Activated B cell treated with CpG ODN at 0.5 μM for 24 hours (primary cell): ENCODE measurements at regions not wholly inside any gene's neighbourhood (a gene's known extent, or its start where the extent isn't known, plus 50 kb on each side); places are given as distances from the start of the nearest gene placed in this dataset.
A peak's percentile ranks its signal among the peaks of the same experiment; 100 is the strongest.

Experiments
- ATAC-seq: fragments of 200-7000 bp; cut with Tn5 transposase; one replicate; pipeline ENCODE4 v1.10.0; 2021; ENCODE audit warnings: low read depth, mild to moderate bottlenecking, moderate library complexity
- CTCF ChIA-PET: fragments of 350-600 bp; sonication (Branson Sonifier 250); formaldehyde crosslinking; loops from one replicate; lab custom pipeline; 2021; ENCODE audit warnings: antibody characterized with exemption; lab: Charles Lee
- POLR2A ChIA-PET: fragments of 350-600 bp; sonication (Branson Sonifier 250); formaldehyde crosslinking; loops from one replicate; lab custom pipeline; 2021; ENCODE audit warnings: antibody characterized with exemption; lab: Charles Lee
- DNase-seq: peaks from one replicate; pipeline ENCODE4 v3.0.0; 2022
- H3K27ac Mint-ChIP-seq: one replicate; pipeline ENCODE4 v1.8.0; 2020; ENCODE audit warnings: mixed read lengths
- H3K27me3 Mint-ChIP-seq: one replicate; pipeline ENCODE4 v1.8.0; 2021; ENCODE audit warnings: mixed read lengths
- H3K36me3 Mint-ChIP-seq: one replicate; pipeline ENCODE4 v1.8.0; 2021; ENCODE audit warnings: low read depth, mixed read lengths
- H3K4me1 Mint-ChIP-seq: one replicate; pipeline ENCODE4 v1.8.0; 2021; ENCODE audit warnings: mixed read lengths
- H3K4me3 Mint-ChIP-seq: one replicate; pipeline ENCODE4 v1.8.0; 2020; ENCODE audit warnings: mild to moderate bottlenecking, mixed read lengths
- H3K9me3 Mint-ChIP-seq: one replicate; pipeline ENCODE4 v1.8.0; 2020; ENCODE audit warnings: mixed read lengths
- intact Hi-C: fragments of 100-400 bp; cut with micrococcal nuclease; formaldehyde crosslinking; loops from one replicate; pipeline ENCODE4 v1.15.1; 2024
- TF ChIP-seq, protein P1 (sequence below): fragments of 200-600 bp; IDR thresholded peaks from one replicate; pipeline ENCODE4 v1.8.0; 2022; ENCODE audit warnings: antibody characterized with exemption, mild to moderate bottlenecking

DNA sequence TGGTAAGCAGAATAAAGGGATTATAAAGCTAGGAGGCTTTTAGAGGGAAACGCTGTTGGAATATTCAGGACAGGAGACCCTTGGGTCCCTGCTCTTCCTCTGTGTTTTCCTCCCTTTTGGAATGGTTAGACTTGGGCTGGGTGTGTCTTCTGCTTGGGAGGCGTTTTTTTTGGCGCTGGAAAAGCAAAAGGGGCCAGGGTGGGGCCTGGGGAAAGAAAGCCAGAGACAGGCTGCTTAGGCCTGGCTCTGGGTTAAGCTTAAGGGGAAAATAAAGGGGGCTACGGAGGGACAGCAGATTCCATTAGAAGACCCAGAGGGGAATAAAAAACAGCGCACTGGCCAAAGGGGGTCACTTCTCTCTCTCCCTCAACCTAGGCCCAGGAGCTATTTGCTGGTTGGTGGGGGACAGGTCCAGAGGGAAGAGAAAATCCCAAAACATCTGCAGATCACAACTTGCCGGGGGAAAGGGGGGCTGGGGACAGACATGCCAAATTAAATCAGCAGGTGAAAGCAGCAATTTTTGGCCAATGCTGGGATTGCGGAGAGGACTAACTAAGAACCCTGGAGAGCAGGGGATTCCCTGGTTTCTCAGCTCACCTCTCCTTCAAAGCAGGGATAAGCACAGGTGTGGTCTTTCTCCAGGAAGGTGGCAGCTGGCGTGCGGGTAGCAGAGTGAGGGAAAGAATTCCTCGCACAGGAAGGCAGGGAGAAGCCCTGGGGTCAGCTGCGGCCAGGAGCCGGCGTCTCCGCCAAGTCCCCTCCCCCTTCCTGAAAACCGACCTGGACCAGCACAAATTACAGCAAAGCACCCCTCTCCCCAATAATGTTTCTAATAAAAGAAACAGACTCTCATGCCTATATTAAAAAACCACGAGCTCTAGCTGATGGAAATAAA lies 82.2 kb upstream of the AK4 start:
- Mint-ChIP-seq H3K4me1 (peaks cover 60% of the 10 kb centered on the region), H3K27me3 (no peaks in the 10 kb centered on the region), H3K27ac (peak overlapping the region; percentile 95), H3K36me3 (peaks cover 13% of the 10 kb centered on the region), H3K4me3 (peak overlapping the region; percentile 97), H3K9me3 (no peaks in the 10 kb centered on the region)
- DNase-seq (no peak), ATAC-seq (no peak)
- POLR2A ChIA-PET: interaction anchor here (0.7 to 2.4 kb wide), 5 partner anchors 9 to 354 kb away, joined by 5 to 12 read pairs (median 6); partner anchors contain the start of genes JAK1, LEPR and LEPROT
- intact Hi-C loops: loop anchor here (1.0 to 10.0 kb wide), 5 partner anchors 201 to 1862 kb away; partner anchors contain the start of gene PGM1
- CTCF ChIA-PET: interaction anchor here (1.2 to 9.9 kb wide), 3 partner anchors 8 to 622 kb away, joined by 3 to 137 read pairs (median 5); no protein-coding TSS in a partner anchor
- TF ChIP-seq, protein P1, sequence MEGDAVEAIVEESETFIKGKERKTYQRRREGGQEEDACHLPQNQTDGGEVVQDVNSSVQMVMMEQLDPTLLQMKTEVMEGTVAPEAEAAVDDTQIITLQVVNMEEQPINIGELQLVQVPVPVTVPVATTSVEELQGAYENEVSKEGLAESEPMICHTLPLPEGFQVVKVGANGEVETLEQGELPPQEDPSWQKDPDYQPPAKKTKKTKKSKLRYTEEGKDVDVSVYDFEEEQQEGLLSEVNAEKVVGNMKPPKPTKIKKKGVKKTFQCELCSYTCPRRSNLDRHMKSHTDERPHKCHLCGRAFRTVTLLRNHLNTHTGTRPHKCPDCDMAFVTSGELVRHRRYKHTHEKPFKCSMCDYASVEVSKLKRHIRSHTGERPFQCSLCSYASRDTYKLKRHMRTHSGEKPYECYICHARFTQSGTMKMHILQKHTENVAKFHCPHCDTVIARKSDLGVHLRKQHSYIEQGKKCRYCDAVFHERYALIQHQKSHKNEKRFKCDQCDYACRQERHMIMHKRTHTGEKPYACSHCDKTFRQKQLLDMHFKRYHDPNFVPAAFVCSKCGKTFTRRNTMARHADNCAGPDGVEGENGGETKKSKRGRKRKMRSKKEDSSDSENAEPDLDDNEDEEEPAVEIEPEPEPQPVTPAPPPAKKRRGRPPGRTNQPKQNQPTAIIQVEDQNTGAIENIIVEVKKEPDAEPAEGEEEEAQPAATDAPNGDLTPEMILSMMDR: no peak

DNA sequence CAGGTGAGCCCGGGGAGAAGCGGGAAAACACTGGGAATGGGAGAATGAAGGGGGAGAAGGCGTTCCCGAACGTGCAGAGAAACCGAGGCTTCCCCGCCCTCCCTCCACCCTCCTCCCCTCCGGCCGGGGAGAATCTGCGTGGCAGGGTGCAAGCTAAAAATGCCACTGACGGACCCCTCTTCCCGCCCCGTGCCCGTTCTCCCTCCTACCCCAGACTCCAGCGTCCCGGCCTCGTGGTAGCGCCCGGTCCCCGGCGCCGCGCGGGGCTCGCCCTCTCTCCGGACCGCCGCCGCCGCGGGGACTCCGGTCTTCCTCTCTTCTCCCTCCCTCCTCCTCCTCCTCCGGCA lies 81.6 kb upstream of the AK4 start:
- Mint-ChIP-seq H3K4me1 (peaks cover 56% of the 10 kb centered on the region), H3K9me3 (no peaks in the 10 kb centered on the region), H3K27ac (peak overlapping the region; percentile 95), H3K4me3 (peak overlapping the region; percentile 97), H3K36me3 (peaks cover 13% of the 10 kb centered on the region), H3K27me3 (no peaks in the 10 kb centered on the region)
- ChIA-PET POLR2A (interaction anchor here (0.6 to 2.4 kb wide), 4 partner anchors 9 to 1543 kb away, joined by 3 to 8 read pairs (median 5); partner anchors contain the start of genes EFCAB7, ITGB3BP, LEPR and LEPROT), CTCF (interaction anchor here (1.3 to 9.9 kb wide), 2 partner anchors 8 to 142 kb away, joined by 3 to 137 read pairs; no protein-coding TSS in a partner anchor)
- TF ChIP-seq, protein P1: no peak
- ATAC-seq (no peak), DNase-seq (no peak)
- intact Hi-C loops: loop anchor here (1.0 to 10.0 kb wide), 5 partner anchors 202 to 1861 kb away; partner anchors contain the start of gene PGM1

GRCh38 chr1:65066766-65067490 lies 81.1 kb upstream of the AK4 start:
- POLR2A ChIA-PET: interaction anchor here (0.6 to 2.4 kb wide), 2 partner anchors 203 to 1544 kb away, joined by 3 to 5 read pairs; partner anchors contain the start of genes EFCAB7 and ITGB3BP
- intact Hi-C loops: loop anchor here (1.0 to 10.0 kb wide), 6 partner anchors 65 to 1860 kb away; partner anchors contain the start of gene PGM1
- Mint-ChIP-seq H3K36me3 (peaks cover 13% of the 10 kb centered on the region), H3K9me3 (no peaks in the 10 kb centered on the region), H3K27me3 (no peaks in the 10 kb centered on the region), H3K4me3 (peak overlapping the region; percentile 97), H3K27ac (peak overlapping the region; percentile 95), H3K4me1 (peaks cover 55% of the 10 kb centered on the region)
- CTCF ChIA-PET: interaction anchor here (1.3 to 9.9 kb wide), 2 partner anchors 7 to 142 kb away, joined by 3 to 137 read pairs; no protein-coding TSS in a partner anchor
- DNase-seq: peak; percentile 78
- ATAC-seq: peak; percentile 69
- TF ChIP-seq, protein P1: no peak

GRCh38 chr1:65067491-65068201 lies 80.4 kb upstream of the AK4 start:
- POLR2A ChIA-PET: interaction anchor here (0.6 to 1.6 kb wide), 8 partner anchors 27 to 260 kb away, joined by 3 to 5 read pairs (median 4); partner anchors contain the start of gene JAK1

More at GRCh38 chr1:65067491-65068201, 80.4 kb upstream of the AK4 start:
- Mint-ChIP-seq H3K4me1 (peaks cover 48% of the 10 kb centered on the region), H3K4me3 (peak overlapping the region; percentile 97), H3K27me3 (no peaks in the 10 kb centered on the region), H3K9me3 (no peaks in the 10 kb centered on the region), H3K36me3 (peaks cover 13% of the 10 kb centered on the region), H3K27ac (peak overlapping the region; percentile 99)
- intact Hi-C loops: loop anchor here (1.0 to 10.0 kb wide), 9 partner anchors 65 to 1860 kb away; partner anchors contain the start of genes JAK1, LEPR, LEPROT and PGM1
- CTCF ChIA-PET: no interaction called here
- peak; percentile 15 for ATAC-seq
- TF ChIP-seq, protein P1: no peak
- DNase-seq: peak; percentile 50
